Cerebellar nuclear complex (tissue), 1 donor: ENCODE measurements at regions not wholly inside any gene's neighbourhood (a gene's known extent, or its start where the extent isn't known, plus 50 kb on each side); places are given as distances from the start of the nearest gene placed in this dataset.
"Not testable (repeated sequence)": the region's sequence is repeated elsewhere in the genome, so short reads cannot be mapped to it uniquely, and the experiment has no call there.

Source experiments
- DNase-seq, 2 experiments: peaks; one replicate each; lab custom pipeline; 2025; lab: John Stamatoyannopoulos, UW

DNA sequence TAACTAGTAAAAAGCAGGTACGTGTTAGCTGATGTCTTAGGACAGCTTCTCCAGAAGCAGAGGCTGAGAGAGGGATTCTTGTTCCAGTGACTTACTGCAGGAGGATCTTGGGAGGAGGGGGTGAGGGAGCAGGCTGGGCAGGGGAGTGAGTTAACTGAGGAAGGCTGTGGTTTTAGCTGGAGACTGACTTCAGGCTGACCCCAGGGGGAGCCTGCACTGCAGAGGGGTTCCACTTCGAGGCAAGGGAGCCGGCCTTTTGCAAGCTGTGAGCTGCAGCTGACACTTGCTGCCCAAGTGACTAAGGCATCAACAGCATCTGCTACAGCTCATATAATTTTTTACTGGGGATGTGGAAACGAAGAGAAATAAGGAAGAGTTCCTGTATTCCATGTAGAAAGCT, 50.4 kb upstream of the SOD1 start:
- no peak for DNase-seq

DNA sequence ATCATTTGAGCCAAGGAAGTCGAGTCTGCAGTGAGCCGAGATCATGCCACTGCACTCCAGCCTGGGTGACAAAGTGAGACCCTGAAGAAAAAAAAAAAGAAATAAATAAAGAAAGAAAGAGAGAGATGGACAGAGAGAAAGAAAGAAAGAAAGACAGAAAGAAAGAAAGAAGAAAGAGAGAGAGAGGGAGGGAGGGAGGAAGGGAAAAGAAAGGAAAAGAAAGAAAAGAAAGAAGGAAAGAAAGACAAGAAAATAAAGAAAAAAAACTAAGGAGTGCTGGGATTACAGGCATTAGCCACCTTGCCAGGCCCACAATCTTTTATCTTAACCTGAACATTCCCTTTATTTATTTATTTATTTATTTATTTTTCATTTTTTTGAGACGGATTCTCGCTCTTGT, 51.7 kb upstream of the SOD1 start:
- DNase-seq = no peak

DNA sequence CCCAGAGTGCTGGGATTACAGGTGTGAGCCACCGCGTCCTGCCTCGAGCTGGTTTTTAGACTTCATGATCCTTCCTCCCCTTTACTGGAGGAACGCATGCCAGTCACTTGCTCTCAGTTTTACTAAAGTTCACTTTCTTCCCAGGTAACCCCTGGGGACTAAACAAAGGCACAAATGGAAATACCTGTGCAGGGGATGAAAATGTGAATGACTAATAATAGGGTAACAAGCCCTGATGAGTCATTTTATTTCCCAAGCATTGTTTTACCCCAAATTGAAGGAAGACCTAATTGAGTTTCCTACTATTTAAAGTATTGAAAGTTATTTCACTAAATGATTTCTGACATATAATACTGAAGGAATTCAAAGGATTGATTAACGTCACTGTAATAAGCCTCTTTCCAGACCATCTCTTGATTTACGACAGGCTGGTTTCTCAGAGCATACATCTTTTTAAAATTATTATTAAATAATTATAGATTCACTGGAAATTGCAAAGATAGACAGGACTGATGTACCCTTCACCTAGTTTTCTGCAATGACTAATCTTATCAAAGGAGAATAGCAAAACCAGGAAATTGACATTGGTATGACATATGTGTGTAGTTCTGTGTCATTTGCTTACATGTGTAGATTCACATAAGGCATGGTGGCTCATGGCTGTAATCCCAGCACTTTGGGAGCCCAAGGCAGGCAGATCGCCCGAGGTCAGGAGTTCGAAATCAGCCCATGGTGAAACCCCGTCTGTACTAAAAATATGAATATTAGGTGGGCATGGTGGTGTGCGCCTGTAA, 53.2 kb upstream of the SOD1 start:
- DNase-seq = no peak

DNA sequence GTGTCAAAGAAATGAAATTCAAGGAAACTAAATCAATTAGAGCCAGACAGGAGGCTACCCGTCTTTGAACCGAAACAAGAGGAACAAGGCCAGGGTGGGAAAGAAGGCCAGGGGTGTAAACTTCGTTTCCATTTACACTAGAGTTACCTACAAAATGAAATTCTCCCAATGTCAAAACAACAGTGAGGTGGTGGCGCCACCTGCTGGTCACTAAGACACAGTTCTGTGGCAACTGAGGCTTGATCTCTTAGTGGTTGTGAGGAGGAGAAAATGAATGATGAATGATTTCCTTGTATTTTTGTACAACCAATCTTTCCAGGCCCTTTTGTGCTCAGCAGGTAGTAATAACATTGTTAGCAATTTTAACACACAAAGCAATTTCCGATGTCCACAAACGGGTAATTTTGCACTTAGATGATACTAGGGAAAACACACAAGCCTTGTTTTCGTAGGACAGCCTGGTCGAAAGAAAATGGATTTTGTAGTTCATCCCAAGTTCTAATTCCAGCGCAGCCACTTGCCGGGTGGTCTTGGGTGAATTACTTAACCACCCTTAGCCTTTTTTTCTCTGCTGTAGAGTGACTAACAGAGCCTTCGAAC, 54.8 kb upstream of the SOD1 start:
- peak in 1 of 2 experiments; percentile 25 for DNase-seq

DNA sequence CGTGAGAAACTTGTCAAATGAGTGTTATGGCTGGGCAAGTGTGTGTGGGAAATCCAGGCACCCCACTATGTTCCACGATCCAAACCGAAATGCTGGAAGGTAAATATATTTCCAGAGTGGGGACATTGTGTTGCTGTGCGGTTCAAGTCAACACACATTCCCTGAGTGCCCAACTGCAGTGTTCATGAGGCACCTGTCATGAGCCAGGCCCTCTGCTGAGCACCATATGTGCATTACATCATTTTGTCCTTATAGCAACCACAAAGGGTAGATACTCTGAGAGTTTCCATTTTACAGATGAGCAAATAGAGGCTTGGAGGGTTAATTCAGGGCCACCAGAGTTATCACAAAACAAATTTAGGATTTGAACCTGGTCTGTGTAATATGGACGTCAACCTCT, 59.9 kb upstream of the SOD1 start:
- DNase-seq = no peak

DNA sequence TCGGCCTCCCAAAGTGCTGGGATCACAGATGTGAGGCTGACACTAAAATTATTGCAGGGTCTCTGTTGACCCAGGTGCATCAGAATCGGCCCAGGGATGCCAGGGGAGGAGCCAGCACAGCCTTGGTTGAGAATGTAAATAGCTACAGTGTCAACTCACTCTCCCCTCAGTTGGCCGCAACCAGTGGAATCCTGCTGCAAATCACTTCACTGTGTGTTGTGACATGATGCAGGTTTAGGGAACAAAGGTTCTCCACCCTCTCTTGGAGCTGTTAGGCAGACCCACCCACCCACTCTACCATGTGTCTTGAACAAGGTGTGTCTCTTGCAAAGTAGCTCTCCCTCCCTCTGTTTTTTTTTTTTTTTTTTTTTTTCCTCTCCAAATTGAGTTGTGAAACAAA, 60.5 kb upstream of the SOD1 start:
- no peak for DNase-seq

DNA sequence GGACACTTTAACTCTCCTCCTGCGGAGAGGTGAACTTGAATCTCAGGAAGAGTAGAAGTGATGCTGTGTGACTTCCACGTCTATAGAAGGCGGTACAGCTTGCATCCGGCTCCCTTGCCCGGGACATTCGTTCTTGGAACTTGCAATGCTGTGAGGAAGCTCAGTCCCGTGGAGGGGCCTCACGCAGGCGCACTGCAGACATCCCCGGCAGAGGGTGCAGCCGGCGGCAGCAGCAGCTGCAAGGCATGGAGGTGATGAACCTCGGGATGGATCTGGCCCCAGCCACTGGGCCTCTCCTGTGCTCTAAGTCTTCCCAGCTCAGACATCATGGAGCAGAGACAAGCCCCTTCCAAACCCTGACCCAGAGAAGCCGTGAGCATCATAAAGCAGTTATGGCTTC, 61.8 kb upstream of the SOD1 start:
- no peak for DNase-seq

DNA sequence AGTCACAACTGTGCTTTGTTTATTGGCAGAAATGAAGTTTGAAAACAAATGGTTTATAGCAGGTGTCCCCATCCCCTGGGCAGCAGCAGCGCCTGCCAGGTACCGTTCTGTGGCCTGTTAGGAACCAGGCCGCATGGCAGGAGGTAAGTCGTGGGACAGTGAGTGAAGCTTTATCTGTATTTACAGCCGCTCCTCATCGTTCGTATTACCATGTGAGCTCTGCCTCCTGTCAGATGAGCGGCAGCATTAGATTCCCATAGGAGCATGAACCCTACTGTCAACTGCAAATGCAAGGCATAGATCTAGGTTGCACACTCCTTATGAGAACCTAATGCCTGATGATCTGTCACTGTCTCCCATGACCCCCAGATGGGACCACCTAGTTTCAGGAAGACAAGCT, 63.4 kb upstream of the SOD1 start:
- no peak for DNase-seq

DNA sequence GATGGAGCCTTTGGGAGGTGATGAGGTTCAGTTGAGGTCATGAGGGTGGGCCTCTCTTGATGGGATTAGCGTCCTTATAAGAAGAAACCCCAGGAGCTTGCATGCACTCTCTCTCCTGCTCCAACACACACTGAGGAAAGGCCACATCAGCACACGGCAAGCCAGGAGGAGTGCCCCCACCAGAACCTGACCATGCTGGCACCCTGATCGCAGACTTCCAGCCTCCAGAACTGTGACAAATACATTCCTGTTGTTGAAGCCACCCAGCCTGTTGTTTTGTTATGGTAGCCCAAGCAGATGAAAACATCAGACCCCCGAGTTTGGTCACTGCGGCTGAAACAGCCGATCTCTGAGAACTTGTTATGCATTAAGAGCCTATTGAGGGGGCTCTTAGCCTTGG, 64.8 kb upstream of the SOD1 start:
- no peak for DNase-seq

DNA sequence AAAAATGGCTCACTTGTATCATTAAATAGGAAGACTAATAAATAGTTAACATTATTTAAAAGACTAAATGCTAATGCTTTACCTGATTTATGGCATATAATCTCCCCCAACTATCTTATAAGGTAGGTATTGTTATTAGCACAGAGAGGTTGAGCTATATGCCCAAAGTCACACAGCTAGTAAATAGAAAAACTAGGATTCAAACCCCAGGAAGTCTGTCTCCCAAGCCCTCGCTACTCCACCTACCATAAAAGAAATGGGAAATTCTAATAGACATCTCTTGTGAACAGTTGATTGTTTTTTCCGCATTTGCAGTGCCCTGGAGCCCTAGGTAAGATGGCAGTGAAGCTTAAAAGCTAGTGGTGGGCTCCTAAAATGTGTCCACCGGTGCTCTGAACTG, 65.2 kb upstream of the SOD1 start:
- DNase-seq = no peak

DNA sequence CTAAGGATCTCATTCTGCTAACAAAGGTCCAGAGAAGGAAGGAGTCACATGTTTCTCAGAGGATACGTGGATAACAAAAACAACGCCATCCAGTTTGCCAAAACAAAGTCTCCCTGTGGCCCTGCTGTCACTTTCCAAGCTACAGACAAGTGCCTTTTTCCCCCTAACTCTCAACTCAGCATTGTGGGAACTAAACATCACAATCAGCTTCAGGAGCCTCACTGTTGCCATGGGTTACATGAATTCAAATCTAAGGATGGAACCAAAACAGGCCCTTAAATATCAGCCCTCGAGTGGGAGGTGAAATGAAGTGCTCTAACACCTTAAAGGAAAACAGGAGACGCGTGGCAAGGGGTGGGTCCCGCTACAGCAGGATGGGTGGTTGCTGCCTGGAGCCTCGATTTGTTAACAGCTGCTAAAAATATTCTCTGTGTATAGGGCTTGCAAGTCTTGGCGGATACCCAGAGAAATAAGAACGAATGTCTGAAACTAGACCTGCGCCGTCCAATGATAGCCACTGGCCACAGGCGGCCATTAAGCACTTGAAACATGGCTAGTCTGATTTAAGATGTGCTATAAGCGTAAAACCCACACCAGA, 66.4 kb upstream of the SOD1 start:
- DNase-seq = no peak

DNA sequence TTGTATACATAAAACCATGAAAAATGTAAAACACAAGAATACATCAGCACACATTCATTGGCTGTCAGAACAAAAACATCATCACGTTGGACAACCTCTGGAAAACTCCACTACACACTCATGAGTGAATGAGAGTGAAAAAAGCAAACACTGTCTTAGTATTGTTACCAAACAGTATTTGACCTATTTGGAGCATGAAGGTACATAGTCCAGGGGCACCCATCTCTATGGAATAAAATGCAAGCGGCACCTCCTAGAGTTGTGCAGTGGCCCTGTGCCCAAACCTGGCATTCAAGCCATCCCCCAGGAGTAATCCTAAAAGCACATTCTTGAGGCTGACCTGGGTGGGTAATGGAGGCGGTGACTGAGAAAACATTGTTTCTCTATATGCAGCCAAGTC, 67.0 kb upstream of the SOD1 start:
- DNase-seq = no peak

DNA sequence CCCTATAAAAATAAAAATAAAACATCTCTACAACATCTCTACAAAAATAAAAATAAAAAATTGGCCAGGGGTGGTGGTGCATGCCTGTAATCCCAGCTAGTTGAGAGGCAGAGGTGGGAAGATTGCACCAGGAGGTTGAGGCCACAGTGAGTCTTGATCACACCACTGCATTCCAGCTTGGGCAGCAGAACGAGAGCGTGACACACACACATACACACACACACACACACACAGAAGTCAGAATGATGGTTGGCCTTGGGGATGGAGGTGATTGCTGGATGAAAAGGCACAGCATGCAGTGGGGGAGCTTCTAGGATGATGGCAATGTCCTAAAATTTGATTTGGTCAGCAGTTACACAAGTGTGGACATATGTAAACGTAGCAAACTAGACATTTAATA, 69.7 kb upstream of the SOD1 start:
- no peak for DNase-seq

DNA sequence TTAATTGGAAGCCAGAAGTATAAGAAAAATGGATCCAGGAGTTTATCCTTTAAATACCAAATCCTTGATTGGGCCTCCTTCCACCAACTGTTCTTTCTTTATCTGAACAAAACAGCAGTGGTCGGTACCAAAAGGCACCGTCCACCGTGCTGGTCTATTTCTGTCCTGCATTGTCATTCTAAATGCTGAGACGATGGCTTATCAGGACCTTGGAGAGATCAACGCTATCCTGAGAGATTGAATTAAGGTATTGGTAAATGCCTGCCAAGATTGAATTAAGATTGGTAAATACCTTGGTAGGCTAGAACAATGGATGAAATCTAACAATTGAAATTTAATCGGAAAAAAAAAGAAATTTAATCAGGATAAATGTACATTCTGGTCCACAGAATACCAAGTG, 73.4 kb upstream of the SOD1 start:
- DNase-seq = no peak

DNA sequence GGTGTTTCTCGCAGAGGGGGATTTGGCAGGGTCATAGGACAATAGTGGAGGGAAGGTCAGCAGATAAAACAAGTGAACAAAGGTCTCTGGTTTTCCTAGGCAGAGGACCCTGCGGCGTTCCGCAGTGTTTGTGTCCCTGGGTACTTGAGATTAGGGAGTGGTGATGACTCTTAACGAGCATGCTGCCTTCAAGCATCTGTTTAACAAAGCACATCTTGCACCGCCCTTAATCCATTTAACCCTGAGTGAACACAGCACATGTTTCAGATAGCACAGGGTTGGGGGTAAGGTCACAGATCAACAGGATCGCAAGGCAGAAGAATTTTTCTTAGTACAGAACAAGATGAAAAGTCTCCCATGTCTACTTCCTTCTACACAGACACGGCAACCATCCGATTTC, 75.6 kb upstream of the SOD1 start:
- DNase-seq = not testable (repeated sequence)

DNA sequence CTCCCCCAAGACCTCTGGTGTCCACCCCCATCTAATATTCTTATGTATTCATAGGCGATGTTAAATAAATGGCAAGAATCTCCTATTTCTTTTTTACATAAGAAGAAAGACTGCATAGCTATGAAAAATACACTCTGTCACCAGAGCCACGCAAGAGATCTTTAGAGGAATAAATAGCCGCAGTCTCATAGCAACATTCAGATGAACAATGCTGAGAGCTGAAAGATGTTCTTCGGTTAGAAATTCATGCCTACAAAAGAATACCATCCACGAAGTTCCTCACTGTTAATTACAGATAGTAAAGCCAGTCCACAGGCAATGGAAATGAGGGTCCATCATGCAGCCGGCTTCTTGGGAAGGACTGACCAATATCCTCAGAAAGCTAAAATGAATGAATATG, 76.0 kb upstream of the SOD1 start:
- DNase-seq = no peak

DNA sequence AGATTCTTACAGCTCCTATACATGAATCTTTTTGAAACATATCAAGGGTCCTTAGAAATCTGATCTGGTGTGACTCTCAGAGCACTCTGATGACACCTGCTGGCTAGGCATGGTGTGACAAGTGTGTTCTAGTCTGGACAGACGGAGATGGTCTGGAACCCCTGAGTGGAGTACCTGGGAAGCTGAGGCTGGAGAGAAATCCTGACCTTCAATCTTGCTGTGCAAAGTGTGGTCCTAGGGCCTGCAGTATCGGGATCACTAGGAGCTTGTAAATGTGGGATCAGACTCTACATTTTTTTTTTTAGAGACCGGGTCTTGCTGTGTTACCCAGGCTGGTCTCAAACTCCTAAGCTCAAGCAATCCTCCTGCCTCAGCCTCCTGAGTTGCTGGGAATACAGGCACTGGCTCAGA, 78.6 kb upstream of the SOD1 start:
- peak in 1 of 2 experiments; percentile 69 for DNase-seq

DNA sequence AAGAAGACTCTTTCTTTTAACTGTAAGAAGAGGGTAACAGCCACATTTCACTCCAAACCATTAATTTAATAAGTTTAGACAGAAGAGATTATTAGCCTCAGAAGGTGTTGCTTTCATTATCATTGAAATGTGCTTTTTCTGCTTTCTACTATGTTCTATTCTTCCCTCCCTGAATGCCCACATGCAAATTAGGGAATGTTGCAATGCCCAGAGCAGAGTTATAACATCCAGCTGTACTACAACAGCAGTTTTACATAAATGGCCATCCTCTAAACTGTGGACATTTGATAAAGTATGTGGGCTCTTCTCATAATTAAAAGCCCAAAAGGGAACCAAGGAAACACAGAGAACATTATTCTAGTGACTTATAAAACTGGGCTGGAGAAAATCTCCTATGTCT, 82.2 kb upstream of the SOD1 start:
- no peak for DNase-seq

DNA sequence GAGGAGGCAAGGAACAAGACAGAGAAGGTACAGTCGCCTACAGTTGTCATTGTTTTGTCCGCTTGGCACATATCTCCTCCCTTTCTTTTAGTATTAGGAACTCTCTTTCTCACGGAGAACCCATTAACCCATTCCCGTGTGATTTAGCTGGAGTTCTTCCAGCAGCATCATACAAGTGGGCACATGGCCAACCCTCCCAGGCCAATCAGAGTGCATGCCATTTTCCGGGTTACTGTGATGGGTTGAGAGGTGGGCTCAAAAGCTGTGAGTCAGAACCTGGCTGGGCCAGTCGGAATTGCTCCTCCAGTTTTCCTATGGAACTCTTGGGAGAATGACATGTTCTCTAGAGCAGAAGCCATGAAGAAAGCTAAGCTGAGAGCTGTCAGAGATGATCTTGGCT, 83.1 kb upstream of the SOD1 start:
- DNase-seq = no peak

DNA sequence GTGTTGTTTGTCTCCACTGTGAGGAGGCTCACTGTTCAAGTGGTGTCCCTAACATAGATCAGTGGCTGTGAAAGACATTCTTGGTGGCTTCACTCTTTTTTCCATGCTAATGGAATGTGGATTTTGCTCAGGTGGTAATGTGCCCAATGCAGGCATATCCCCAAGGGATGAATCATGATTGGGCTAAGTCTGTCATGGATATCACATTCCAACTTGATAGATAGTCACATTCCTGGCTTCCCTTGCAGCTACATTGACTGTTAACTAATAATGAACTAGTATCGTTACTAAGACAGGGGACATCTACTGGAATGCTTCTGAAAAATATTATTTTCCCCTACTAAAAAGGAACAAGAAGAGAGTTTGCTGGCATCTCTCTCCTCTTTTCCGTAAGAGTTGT, 86.3 kb upstream of the SOD1 start:
- no peak for DNase-seq

DNA sequence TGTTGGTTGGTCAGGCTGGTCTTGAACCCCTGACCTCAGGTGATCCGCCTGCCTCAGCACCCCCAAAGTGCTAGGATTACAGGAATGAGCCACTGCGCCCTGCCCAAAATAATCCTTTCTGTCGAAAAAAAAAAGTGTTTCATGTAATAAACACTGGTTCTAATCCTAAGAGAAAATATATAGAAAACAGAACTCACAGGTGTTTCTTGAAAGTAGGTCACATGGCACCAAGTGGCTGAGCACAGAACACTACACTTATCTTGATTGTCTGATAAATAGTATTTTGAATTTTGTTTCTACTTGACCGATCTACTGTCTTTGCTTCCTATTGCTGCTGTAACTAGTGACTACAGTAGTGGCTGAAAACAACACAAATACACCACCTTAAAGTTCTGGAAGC, 87.6 kb upstream of the SOD1 start:
- DNase-seq = no peak

DNA sequence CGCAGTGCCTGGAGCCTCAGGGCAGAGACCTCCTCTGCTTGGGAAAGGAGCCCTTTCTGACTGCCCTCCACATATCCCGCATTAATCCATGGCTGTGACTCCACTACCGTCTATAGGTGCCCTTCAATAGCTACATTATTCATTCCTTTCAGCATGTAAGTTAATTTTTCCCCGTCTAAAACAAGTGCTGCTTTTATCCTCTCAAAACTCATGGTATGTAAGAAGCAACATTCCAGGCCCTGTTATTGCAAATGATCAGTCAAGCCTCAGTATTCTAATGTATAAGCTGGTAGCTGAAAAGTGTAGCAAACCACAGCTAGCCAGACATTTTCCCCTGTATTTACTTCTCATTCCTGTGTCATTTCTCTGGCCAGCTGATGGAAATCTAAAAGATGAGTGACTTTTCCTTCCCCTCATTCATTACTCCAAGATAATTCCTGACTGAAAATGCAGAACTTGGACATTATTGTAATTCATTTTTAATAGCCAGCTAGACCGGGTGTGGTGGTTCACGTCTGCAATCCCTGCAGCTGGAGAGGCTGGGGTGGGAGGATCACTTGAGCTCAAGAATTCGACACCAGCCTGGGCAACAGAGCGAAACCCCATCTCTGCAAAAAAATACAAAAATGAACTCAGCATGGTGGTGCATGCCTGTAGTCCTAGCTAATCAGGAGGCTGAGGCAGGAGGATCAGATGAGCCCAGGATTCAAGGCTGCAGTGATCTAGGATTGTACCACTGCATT, 88.5 kb upstream of the SOD1 start:
- DNase-seq = no peak

DNA sequence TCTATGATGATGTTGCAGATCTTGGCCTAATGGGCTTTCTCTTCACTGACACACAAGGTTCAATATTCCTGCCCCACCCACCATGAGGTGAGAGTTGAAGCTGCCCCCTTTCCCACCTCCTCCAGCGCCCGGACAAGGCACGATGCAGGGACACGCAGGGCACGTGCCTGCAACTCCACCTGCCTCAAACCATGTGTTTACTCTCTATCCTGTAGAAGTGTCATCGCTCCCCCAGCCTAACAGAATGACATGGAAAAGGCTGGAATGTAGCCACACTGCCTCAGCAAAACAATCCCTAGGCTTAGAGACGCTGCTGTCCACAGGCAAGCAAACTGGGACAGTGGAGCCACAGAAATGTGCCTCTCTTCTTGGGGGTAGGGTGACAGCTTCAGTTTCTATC, 92.9 kb upstream of the SOD1 start:
- DNase-seq = no peak
